Esophagus muscularis mucosa (tissue), 4 donors: ENCODE measurements at regions not wholly inside any gene's neighbourhood (a gene's known extent, or its start where the extent isn't known, plus 50 kb on each side); places are given as distances from the start of the nearest gene placed in this dataset.
"Not testable (repeated sequence)": the region's sequence is repeated elsewhere in the genome, so short reads cannot be mapped to it uniquely, and the experiment has no call there.

Source experiments
- EP300 ChIP-seq: sonication (generic); formaldehyde crosslinking; IDR thresholded peaks from one replicate; pipeline ENCODE4 v1.6.1; 2017; ENCODE audit warnings: antibody characterized with exemption
- POLR2A ChIP-seq: fragments of 450-650 bp; IDR thresholded peaks from one replicate; pipeline ENCODE4 v1.6.1; 2017; ENCODE audit warnings: antibody characterized with exemption, moderate library complexity, mild to moderate bottlenecking, low read depth
- POLR2AphosphoS5 ChIP-seq, 2 donors: sonication (generic); formaldehyde crosslinking; IDR thresholded peaks; one replicate each; pipeline ENCODE4 v1.6.1; 2017; ENCODE audit warnings: antibody characterized with exemption in 2 of 2
- TF ChIP-seq, protein P1 (sequence below), 3 experiments: fragments of 200-600 bp in 2 of 3; fragments of 450-650 bp in 1 of 3; sonication (generic) in 2 of 3; IDR thresholded peaks; one replicate each; pipeline ENCODE4 v1.5.1; 2017 to 2019; ENCODE audit warnings: antibody characterized with exemption in 3 of 3, mild to moderate bottlenecking in 2 of 3, moderate library complexity in 1 of 3

DNA sequence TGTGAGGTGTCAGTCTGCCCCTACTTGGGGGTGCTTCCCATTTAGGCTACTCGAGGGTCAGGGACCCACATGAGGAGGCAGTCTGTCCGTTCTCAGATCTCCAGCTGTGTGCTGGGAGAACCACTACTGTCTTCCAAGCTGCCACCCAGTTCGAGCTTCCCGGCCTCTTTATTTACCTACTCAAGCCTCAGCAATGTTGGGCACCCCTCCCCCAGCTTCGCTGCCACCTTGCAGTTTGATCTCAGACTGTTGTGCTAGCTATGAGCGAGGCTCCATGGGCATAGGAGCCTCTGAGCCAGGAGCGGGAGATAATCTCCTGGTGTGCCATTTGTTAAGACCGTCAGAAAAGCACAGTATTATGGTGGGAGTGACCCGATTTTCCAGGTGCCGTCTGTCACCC lies 682.4 kb downstream of the CD109 start:
- TF ChIP-seq, protein P1, sequence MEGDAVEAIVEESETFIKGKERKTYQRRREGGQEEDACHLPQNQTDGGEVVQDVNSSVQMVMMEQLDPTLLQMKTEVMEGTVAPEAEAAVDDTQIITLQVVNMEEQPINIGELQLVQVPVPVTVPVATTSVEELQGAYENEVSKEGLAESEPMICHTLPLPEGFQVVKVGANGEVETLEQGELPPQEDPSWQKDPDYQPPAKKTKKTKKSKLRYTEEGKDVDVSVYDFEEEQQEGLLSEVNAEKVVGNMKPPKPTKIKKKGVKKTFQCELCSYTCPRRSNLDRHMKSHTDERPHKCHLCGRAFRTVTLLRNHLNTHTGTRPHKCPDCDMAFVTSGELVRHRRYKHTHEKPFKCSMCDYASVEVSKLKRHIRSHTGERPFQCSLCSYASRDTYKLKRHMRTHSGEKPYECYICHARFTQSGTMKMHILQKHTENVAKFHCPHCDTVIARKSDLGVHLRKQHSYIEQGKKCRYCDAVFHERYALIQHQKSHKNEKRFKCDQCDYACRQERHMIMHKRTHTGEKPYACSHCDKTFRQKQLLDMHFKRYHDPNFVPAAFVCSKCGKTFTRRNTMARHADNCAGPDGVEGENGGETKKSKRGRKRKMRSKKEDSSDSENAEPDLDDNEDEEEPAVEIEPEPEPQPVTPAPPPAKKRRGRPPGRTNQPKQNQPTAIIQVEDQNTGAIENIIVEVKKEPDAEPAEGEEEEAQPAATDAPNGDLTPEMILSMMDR (IDR thresholded peaks at IDR 0.05) = not testable (repeated sequence)
- not testable (repeated sequence) for TF ChIP-seq POLR2A; POLR2AphosphoS5 (IDR thresholded peaks at IDR 0.05); EP300
